ENCODE measurements at regions not wholly inside any gene's neighbourhood (a gene's known extent, or its start where the extent isn't known, plus 50 kb on each side); places are given as distances from the start of the nearest gene placed in this dataset.

GRCh38 chr4:116515959-116516358 lies 569.4 kb downstream of the TRAM1L1 start:
- no peak overlapping the region for H3K4me3 ChIP-seq (ENCODE audit: low read depth, low read length)
- DNase-seq (ENCODE audit: low read depth): no peak
- no peak for TF ChIP-seq CTCF (IDR thresholded peaks at IDR 0.05; ENCODE audit: low read depth, low read length, missing control alignments)
- in situ Hi-C loops (cut with HindIII; ENCODE audit: low sequenced_read_pairs): no loop called here

GRCh38 chr4:116512552-116512951 lies 572.8 kb downstream of the TRAM1L1 start:
- in situ Hi-C loops (cut with HindIII; ENCODE audit: low sequenced_read_pairs): no loop called here

GRCh38 chr4:116501954-116502353 lies 583.4 kb downstream of the TRAM1L1 start:
- no peak overlapping the region for H3K4me3 ChIP-seq (ENCODE audit: low read depth, low read length)
- no peak for DNase-seq (ENCODE audit: low read depth)
- in situ Hi-C loops (cut with HindIII; ENCODE audit: low sequenced_read_pairs): no loop called here

More at GRCh38 chr4:116512552-116512951, 572.8 kb downstream of the TRAM1L1 start:
- H3K4me3 ChIP-seq (ENCODE audit: low read depth, low read length): no peak overlapping the region
- DNase-seq (ENCODE audit: low read depth): no peak
- no peak for TF ChIP-seq CTCF (IDR thresholded peaks at IDR 0.05; ENCODE audit: low read depth, low read length, missing control alignments)

GRCh38 chr4:116500225-116500624 lies 585.2 kb downstream of the TRAM1L1 start:
- in situ Hi-C loops (cut with HindIII; ENCODE audit: low sequenced_read_pairs): no loop called here
- no peak for TF ChIP-seq CTCF (IDR thresholded peaks at IDR 0.05; ENCODE audit: low read depth, low read length, missing control alignments)
- no peak overlapping the region for H3K4me3 ChIP-seq (ENCODE audit: low read depth, low read length)
- DNase-seq (ENCODE audit: low read depth): no peak

More at GRCh38 chr4:116501954-116502353, 583.4 kb downstream of the TRAM1L1 start:
- TF ChIP-seq CTCF (IDR thresholded peaks at IDR 0.05; ENCODE audit: low read depth, low read length, missing control alignments): no peak

GRCh38 chr4:116489739-116490138 lies 595.6 kb downstream of the TRAM1L1 start:
- no peak for TF ChIP-seq CTCF (IDR thresholded peaks at IDR 0.05; ENCODE audit: low read depth, low read length, missing control alignments)
- H3K4me3 ChIP-seq (ENCODE audit: low read depth, low read length): no peak overlapping the region
- no peak for DNase-seq (ENCODE audit: low read depth)
- in situ Hi-C loops (cut with HindIII; ENCODE audit: low sequenced_read_pairs): no loop called here

- in situ Hi-C loops (cut with HindIII; ENCODE audit: low sequenced_read_pairs): no loop called here
- no peak for DNase-seq (ENCODE audit: low read depth)
- no peak overlapping the region for H3K4me3 ChIP-seq (ENCODE audit: low read depth, low read length)
- TF ChIP-seq CTCF (IDR thresholded peaks at IDR 0.05; ENCODE audit: low read depth, low read length, missing control alignments): no peak
These were observed 599.0 kb downstream of the TRAM1L1 start for GRCh38 chr4:116486401-116486800.

GRCh38 chr4:116480546-116480945 lies 604.8 kb downstream of the TRAM1L1 start:
- in situ Hi-C loops (cut with HindIII; ENCODE audit: low sequenced_read_pairs): no loop called here
- no peak for DNase-seq (ENCODE audit: low read depth)
- no peak overlapping the region for H3K4me3 ChIP-seq (ENCODE audit: low read depth, low read length)
- no peak for TF ChIP-seq CTCF (IDR thresholded peaks at IDR 0.05; ENCODE audit: low read depth, low read length, missing control alignments)
